Type B pancreatic cell (in vitro differentiated cells): ENCODE measurements at regions not wholly inside any gene's neighbourhood (a gene's known extent, or its start where the extent isn't known, plus 50 kb on each side); places are given as distances from the start of the nearest gene placed in this dataset.

Experiments
- DNase-seq: peaks from one replicate; pipeline ENCODE4 v3.0.0; 2021; ENCODE audit warnings: mixed read lengths; ENCODE audit not compliant: unreplicated experiment; ENCODE audit errors: extremely low spot score
- H3K27ac Mint-ChIP-seq: 2 replicates; pipeline ENCODE4 v1.8.0; 2021; ENCODE audit warnings: mild to moderate bottlenecking, mixed read lengths
- H3K27me3 Mint-ChIP-seq: 2 replicates; pipeline ENCODE4 v1.8.0; 2021; ENCODE audit warnings: mixed read lengths
- H3K36me3 Mint-ChIP-seq: 2 replicates; pipeline ENCODE4 v1.8.0; 2021; ENCODE audit warnings: mixed read lengths
- H3K4me1 Mint-ChIP-seq: one replicate; pipeline ENCODE4 v1.8.0; 2021; ENCODE audit warnings: mixed read lengths; ENCODE audit not compliant: unreplicated experiment
- H3K4me3 Mint-ChIP-seq: 2 replicates; pipeline ENCODE4 v1.8.0; 2021; ENCODE audit warnings: mild to moderate bottlenecking, mixed read lengths
- H3K9me3 Mint-ChIP-seq: 2 replicates; pipeline ENCODE4 v1.8.0; 2021; ENCODE audit warnings: mixed read lengths
- CTCF ChIP-seq: fragments of 200-600 bp; sonication (generic); conservative IDR thresholded peaks from 2 replicates; pipeline ENCODE4 v1.5.0; 2021; ENCODE audit warnings: antibody characterized with exemption, mild to moderate bottlenecking

GRCh38 chr6:164246082-164246481 lies 831.6 kb downstream of the QKI start:
- Mint-ChIP-seq H3K27ac (no peak overlapping the region), H3K36me3 (no peaks in the 10 kb centered on the region), H3K9me3 (no peaks in the 10 kb centered on the region), H3K4me1 (no peaks in the 10 kb centered on the region), H3K4me3 (no peak overlapping the region), H3K27me3 (no peaks in the 10 kb centered on the region)
- no peak for TF ChIP-seq CTCF
- no peak for DNase-seq

- no peaks in the 10 kb centered on the region for H3K4me1 Mint-ChIP-seq
- no peak overlapping the region for H3K4me3 Mint-ChIP-seq
- H3K36me3 Mint-ChIP-seq, result no peaks in the 10 kb centered on the region
- no peak for TF ChIP-seq CTCF
- H3K27ac Mint-ChIP-seq, result no peak overlapping the region
- peaks cover 4% of the 10 kb centered on the region for H3K9me3 Mint-ChIP-seq
- H3K27me3 Mint-ChIP-seq, result peaks cover 4% of the 10 kb centered on the region
- no peak for DNase-seq
Measured at GRCh38 chr6:164243949-164244348, 829.4 kb downstream of the QKI start.

- no peak for DNase-seq
- no peaks in the 10 kb centered on the region for H3K36me3 Mint-ChIP-seq
- TF ChIP-seq CTCF, result no peak
- no peak overlapping the region for H3K27ac Mint-ChIP-seq
- H3K27me3 Mint-ChIP-seq, result peaks cover 5% of the 10 kb centered on the region
- peaks cover 4% of the 10 kb centered on the region for H3K9me3 Mint-ChIP-seq
- H3K4me1 Mint-ChIP-seq, result no peaks in the 10 kb centered on the region
- H3K4me3 Mint-ChIP-seq, result no peak overlapping the region
Measured at GRCh38 chr6:164243012-164243610, 828.6 kb downstream of the QKI start.

- no peak overlapping the region for H3K4me3 Mint-ChIP-seq
- H3K9me3 Mint-ChIP-seq, result peaks cover 5% of the 10 kb centered on the region
- DNase-seq, result no peak
- H3K36me3 Mint-ChIP-seq, result no peaks in the 10 kb centered on the region
- H3K4me1 Mint-ChIP-seq, result no peaks in the 10 kb centered on the region
- TF ChIP-seq CTCF, result no peak
- H3K27me3 Mint-ChIP-seq, result no peaks in the 10 kb centered on the region
- no peak overlapping the region for H3K27ac Mint-ChIP-seq
Measured at GRCh38 chr6:164230804-164231203, 816.3 kb downstream of the QKI start.

GRCh38 chr6:164230259-164230658 lies 815.7 kb downstream of the QKI start:
- DNase-seq, result no peak
- TF ChIP-seq CTCF, result no peak
- H3K27ac Mint-ChIP-seq, result no peak overlapping the region
- H3K9me3 Mint-ChIP-seq, result peaks cover 5% of the 10 kb centered on the region
- H3K4me3 Mint-ChIP-seq, result no peak overlapping the region
- no peaks in the 10 kb centered on the region for H3K36me3 Mint-ChIP-seq
- no peaks in the 10 kb centered on the region for H3K27me3 Mint-ChIP-seq
- no peaks in the 10 kb centered on the region for H3K4me1 Mint-ChIP-seq

- Mint-ChIP-seq H3K4me1 (no peaks in the 10 kb centered on the region), H3K27me3 (no peaks in the 10 kb centered on the region), H3K9me3 (peaks cover 5% of the 10 kb centered on the region), H3K4me3 (no peak overlapping the region), H3K27ac (no peak overlapping the region), H3K36me3 (no peaks in the 10 kb centered on the region)
- DNase-seq, result no peak
- no peak for TF ChIP-seq CTCF
Measured at GRCh38 chr6:164229716-164230115, 815.2 kb downstream of the QKI start.
